ENCODE measurements at regions not wholly inside any gene's neighbourhood (a gene's known extent, or its start where the extent isn't known, plus 50 kb on each side); places are given as distances from the start of the nearest gene placed in this dataset.

- TF ChIP-seq CTCF (IDR thresholded peaks at IDR 0.05) (no peak), SIN3A (IDR thresholded peaks at IDR 0.05; ENCODE audit: borderline replicate concordance, insufficient read depth, low read depth, low read length) (no peak), REST (IDR thresholded peaks at IDR 0.05; ENCODE audit: insufficient read depth in 1 of 2, low read depth in 2 of 2, low read length in 1 of 2) (no peak), POLR2AphosphoS5 (IDR thresholded peaks at IDR 0.05; ENCODE audit: low read depth, low read length) (no peak)
- H3K9me3 ChIP-seq (ENCODE audit: control insufficient read depth, insufficient read depth, low read depth, low read length): no peaks in the 10 kb centered on the region
- H3K27ac ChIP-seq (ENCODE audit: low read length): no peak overlapping the region
- no peaks in the 10 kb centered on the region for H3K27me3 ChIP-seq (ENCODE audit: control insufficient read depth, insufficient read depth, low read length)
- no peak for DNase-seq (ENCODE audit: low read depth, low spot score)
- ChIA-PET CTCF (no interaction called here), POLR2A (no interaction called here)
- BruUV-seq (replicated peaks): no TSS peak
- no peak overlapping the region for H3K4me3 ChIP-seq (ENCODE audit: low read depth in 2 of 2, low read length in 2 of 2)
- in situ Hi-C loops (cut with HindIII; ENCODE audit: low pct_unique_long_range_greater_than_20kb, low sequenced_read_pairs) (no loop called here), intact Hi-C loops (cut with micrococcal nuclease; ENCODE audit: unreplicated experiment) (no loop called here)
- no peaks in the 10 kb centered on the region for H3K4me1 ChIP-seq (ENCODE audit: control insufficient read depth, insufficient read depth, low read length)
- ATAC-seq: no peak
- no peaks in the 10 kb centered on the region for H3K36me3 ChIP-seq (ENCODE audit: control insufficient read depth, insufficient read depth, low read length)
Observed at GRCh38 chr16:64304951-64305350, 816.9 kb downstream of the CDH11 start.

- CTCF ChIA-PET: no interaction called here
- no TSS peak for BruUV-seq (replicated peaks)
- intact Hi-C loops (cut with micrococcal nuclease; ENCODE audit: unreplicated experiment): no loop called here
- POLR2A ChIA-PET: no interaction called here
- Histone ChIP-seq H3K4me3 (ENCODE audit: low read depth in 2 of 2, low read length in 2 of 2) (no peak overlapping the region), H3K9me3 (ENCODE audit: control insufficient read depth, insufficient read depth, low read depth, low read length) (no peaks in the 10 kb centered on the region), H3K36me3 (ENCODE audit: control insufficient read depth, insufficient read depth, low read length) (no peaks in the 10 kb centered on the region), H3K4me1 (ENCODE audit: control insufficient read depth, insufficient read depth, low read length) (no peaks in the 10 kb centered on the region), H3K27ac (ENCODE audit: low read length) (no peak overlapping the region), H3K27me3 (ENCODE audit: control insufficient read depth, insufficient read depth, low read length) (no peaks in the 10 kb centered on the region)
- TF ChIP-seq SIN3A (IDR thresholded peaks at IDR 0.05; ENCODE audit: borderline replicate concordance, insufficient read depth, low read depth, low read length) (no peak), TCF7L2 (IDR thresholded peaks at IDR 0.05; ENCODE audit: low read depth, low read length) (no peak), CTCF (IDR thresholded peaks at IDR 0.05) (no peak), POLR2AphosphoS5 (IDR thresholded peaks at IDR 0.05; ENCODE audit: low read depth, low read length) (no peak), REST (IDR thresholded peaks at IDR 0.05; ENCODE audit: insufficient read depth in 1 of 2, low read depth in 2 of 2, low read length in 1 of 2) (no peak)
- DNase-seq (ENCODE audit: low read depth, low spot score) (no peak), ATAC-seq (no peak)
- in situ Hi-C loops (cut with HindIII; ENCODE audit: low pct_unique_long_range_greater_than_20kb, low sequenced_read_pairs): no loop called here
Observed at GRCh38 chr16:64304396-64304795, 817.5 kb downstream of the CDH11 start.
